Heart right ventricle (tissue), 16 donors: ENCODE measurements at regions not wholly inside any gene's neighbourhood (a gene's known extent, or its start where the extent isn't known, plus 50 kb on each side); places are given as distances from the start of the nearest gene placed in this dataset.

Experiments used
- ATAC-seq, 8 donors: fragments of 200-7000 bp; cut with Tn5 transposase; one replicate each; pipeline ENCODE4 v1.9.1; 2020; ENCODE audit warnings: mild to moderate bottlenecking in 8 of 8, moderate library complexity in 8 of 8, moderate number of reproducible peaks in 1 of 8
- DNase-seq, 2 donors: peaks; one replicate each; pipeline ENCODE4 v3.0.0-alpha.2; 2020
- H3K27ac ChIP-seq, 10 donors: fragments of 200-600 bp; sonication (generic) in 2 of 10; one replicate each; pipeline versions ENCODE4 v1.5.0 to v1.8.0; 2020 to 2022; ENCODE audit warnings: mild to moderate bottlenecking in 3 of 10
- H3K27me3 ChIP-seq, 7 donors: fragments of 200-600 bp; one replicate each; pipeline ENCODE4 v1.8.0; 2021 to 2022; ENCODE audit warnings: mild to moderate bottlenecking in 2 of 7
- H3K36me3 ChIP-seq, 9 donors: fragments of 200-600 bp; sonication (generic) in 1 of 9; one replicate each; pipeline versions ENCODE4 v1.5.0 to v1.8.0; 2020 to 2022; ENCODE audit warnings: mild to moderate bottlenecking in 2 of 9
- H3K4me1 ChIP-seq, 9 donors: fragments of 200-600 bp; sonication (generic) in 1 of 9; one replicate each; pipeline versions ENCODE4 v1.5.0 to v1.8.0; 2020 to 2022; ENCODE audit warnings: mild to moderate bottlenecking in 4 of 9
- H3K4me3 ChIP-seq, 10 donors: fragments of 200-600 bp; sonication (generic) in 2 of 10; one replicate each; pipeline versions ENCODE4 v1.5.0 to v1.8.0; 2020 to 2022; ENCODE audit warnings: mild to moderate bottlenecking in 7 of 10, moderate library complexity in 2 of 10
- H3K9me3 ChIP-seq, 11 donors: fragments of 200-600 bp in 10 of 11; sonication (generic) in 2 of 11; one replicate each; pipeline versions ENCODE4 v1.5.0 to v1.8.0; 2013 to 2022; ENCODE audit warnings: mild to moderate bottlenecking in 2 of 11, control low read depth in 1 of 11, moderate library complexity in 1 of 11
- WGBS, 2 donors: extraction: QIAGEN DNeasy Blood & Tissue Kit; methylation state at CpG; one replicate each; pipeline ENCODE4 v1.1.7; 2013; ENCODE audit warnings: inconsistent platforms in 1 of 2; 5-methylcytosine and 5-hydroxymethylcytosine counted together
- intact Hi-C, 10 donors: fragments of 100-400 bp; cut with DNase I; formaldehyde crosslinking; loops; one replicate each; pipeline versions ENCODE4 v1.11.1 to v1.14.2; 2022
- TF ChIP-seq, protein P1 (sequence below), 9 donors: fragments of 200-600 bp; sonication (generic) in 2 of 9; IDR thresholded peaks; one replicate each; pipeline versions ENCODE4 v1.5.0 to v1.8.0; 2021 to 2022; ENCODE audit warnings: antibody characterized with exemption in 9 of 9, mild to moderate bottlenecking in 5 of 9, moderate library complexity in 1 of 9
- donor health status: Arrhythmogenic right ventricular cardiomyopathy.
- donor health status: ischemic (EF 13 %, LVEDD 7.1; RV severe dilation, severe dysfunction).
- donor health status: healthy with polysubstance abuse.
- donor health status: DM: no; HTN: yes; CAD: no.
- donor health status: DM: no; HTN: no; CAD: no.
- donor health status: ischemic (EF 25% LVEDD 6.9; RV normal size, moderate dysfunction).
- donor health status: ischemic (EF 25% LVEDD 5.7; RV mildly dilated, moderate dysfunction).
- donor health status: healthy.
- donor health status: DM: yes; HTN: yes; CAD: no.
- donor health status: Ischemic cardiomyopathy.
- donor health status: ischemic (EF 35%, LVEDD 5.7; RV mildly dilated, moderate dysfunction).
- donor health status: nonischemic (EF 11% LVEDD 7.7; RV severe dilation, severe dysfunction).
- donor health status: DM: yes; HTN: yes; CAD: no.
- donor health status: PGD.
- donor health status: ischemic (EF 29% LVEDD 5.4; RV normal size, mild dysfunction).
- donor health status: nonischemic (EF 23%, LVEDD 6.1; RV moderate dilation, normal function).

DNA sequence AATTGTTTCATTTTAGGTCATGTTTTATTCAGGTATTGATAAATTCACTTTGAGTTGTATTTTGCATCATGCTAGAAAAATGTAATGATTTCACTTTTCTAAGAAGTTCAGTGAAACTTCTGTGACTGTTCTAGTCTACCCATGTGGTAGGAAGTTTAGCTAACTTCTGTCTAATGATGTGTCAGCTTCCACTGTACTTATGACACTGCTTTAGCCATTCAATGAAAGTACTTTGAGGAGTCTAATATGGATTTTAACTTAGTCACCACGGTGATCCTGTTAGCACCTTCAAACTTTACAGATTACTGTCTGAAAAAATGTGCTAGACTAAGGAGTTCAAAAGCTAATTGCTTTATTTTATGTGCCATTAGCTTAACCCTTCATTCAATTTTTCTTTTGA lies 1510.5 kb upstream of the CDH9 start:
- DNase-seq (no peak), ATAC-seq (no peak)
- intact Hi-C loops: no loop called here
- Histone ChIP-seq H3K27ac (no peak overlapping the region), H3K9me3 (peaks cover 0 to 32% (median 8%) of the 10 kb centered on the region in 11 donors), H3K36me3 (no peaks in the 10 kb centered on the region), H3K4me3 (no peak overlapping the region), H3K4me1 (no peaks in the 10 kb centered on the region), H3K27me3 (no peaks in the 10 kb centered on the region)
- TF ChIP-seq, protein P1, sequence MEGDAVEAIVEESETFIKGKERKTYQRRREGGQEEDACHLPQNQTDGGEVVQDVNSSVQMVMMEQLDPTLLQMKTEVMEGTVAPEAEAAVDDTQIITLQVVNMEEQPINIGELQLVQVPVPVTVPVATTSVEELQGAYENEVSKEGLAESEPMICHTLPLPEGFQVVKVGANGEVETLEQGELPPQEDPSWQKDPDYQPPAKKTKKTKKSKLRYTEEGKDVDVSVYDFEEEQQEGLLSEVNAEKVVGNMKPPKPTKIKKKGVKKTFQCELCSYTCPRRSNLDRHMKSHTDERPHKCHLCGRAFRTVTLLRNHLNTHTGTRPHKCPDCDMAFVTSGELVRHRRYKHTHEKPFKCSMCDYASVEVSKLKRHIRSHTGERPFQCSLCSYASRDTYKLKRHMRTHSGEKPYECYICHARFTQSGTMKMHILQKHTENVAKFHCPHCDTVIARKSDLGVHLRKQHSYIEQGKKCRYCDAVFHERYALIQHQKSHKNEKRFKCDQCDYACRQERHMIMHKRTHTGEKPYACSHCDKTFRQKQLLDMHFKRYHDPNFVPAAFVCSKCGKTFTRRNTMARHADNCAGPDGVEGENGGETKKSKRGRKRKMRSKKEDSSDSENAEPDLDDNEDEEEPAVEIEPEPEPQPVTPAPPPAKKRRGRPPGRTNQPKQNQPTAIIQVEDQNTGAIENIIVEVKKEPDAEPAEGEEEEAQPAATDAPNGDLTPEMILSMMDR (IDR thresholded peaks at IDR 0.05): no peak
- 35 to 60% methylated on average over 1 of the region's 1 CpG for WGBS, 2 donors

DNA sequence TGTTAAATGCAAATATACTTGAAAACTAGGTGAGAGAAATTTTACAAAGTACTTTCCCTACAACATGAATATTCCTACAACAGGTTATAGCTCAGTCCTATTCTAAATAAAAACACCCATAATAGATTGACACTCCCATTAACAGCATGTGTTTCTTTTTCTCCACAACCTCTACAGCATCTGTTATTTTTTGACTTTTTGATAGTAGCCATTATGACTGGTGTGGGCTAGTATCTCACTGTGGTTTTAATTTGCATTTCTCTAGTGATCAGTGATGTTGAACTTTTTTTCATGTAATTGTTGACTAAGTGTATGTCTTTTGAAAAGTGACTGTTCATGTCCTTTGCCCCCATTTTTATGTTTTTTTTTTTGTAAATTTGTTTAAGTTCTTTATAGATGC lies 1506.1 kb upstream of the CDH9 start:
- DNase-seq (no peak), ATAC-seq (no peak)
- intact Hi-C loops: no loop called here
- no peak overlapping the region for H3K4me3 ChIP-seq
- no peaks in the 10 kb centered on the region for H3K27me3 ChIP-seq
- no peaks in the 10 kb centered on the region for H3K4me1 ChIP-seq
- peaks cover 0 to 6% (median 0%) of the 10 kb centered on the region in 11 donors for H3K9me3 ChIP-seq
- TF ChIP-seq, protein P1 (IDR thresholded peaks at IDR 0.05): no peak
- H3K27ac ChIP-seq: no peak overlapping the region
- no peaks in the 10 kb centered on the region for H3K36me3 ChIP-seq

DNA sequence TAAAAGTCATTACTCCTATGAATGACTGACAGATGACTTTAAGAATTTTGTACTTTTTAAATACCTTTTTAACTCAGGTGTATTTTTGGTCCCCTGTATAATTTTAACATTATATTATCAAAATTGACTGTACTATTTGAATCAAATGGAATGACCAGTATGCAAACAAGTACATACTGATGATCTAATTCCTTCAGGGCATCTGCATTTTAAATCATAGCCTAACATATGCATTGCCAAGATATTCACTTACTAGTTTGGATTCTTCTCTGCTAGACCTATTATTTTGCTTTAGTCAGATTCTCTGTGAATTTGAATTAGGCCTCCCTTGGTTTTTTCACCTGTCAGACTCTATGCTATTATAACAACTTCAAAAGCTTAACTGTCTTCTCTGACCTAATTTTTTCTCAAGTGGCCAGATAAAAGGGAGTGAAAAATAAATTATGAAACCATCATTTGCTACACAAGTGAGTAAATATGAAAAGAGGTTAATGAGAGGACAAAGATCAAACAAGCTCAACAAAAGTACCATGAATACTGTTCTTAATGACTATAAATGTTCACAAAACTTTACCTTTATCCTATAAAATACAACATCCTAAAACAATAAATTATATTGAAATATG lies 1505.2 kb upstream of the CDH9 start:
- Histone ChIP-seq H3K27ac (no peak overlapping the region), H3K36me3 (no peaks in the 10 kb centered on the region), H3K9me3 (peaks cover 0 to 9% (median 0%) of the 10 kb centered on the region in 11 donors), H3K4me3 (no peak overlapping the region), H3K4me1 (no peaks in the 10 kb centered on the region), H3K27me3 (no peaks in the 10 kb centered on the region)
- TF ChIP-seq, protein P1 (IDR thresholded peaks at IDR 0.05): no peak
- DNase-seq (no peak), ATAC-seq (no peak)
- intact Hi-C loops: no loop called here

DNA sequence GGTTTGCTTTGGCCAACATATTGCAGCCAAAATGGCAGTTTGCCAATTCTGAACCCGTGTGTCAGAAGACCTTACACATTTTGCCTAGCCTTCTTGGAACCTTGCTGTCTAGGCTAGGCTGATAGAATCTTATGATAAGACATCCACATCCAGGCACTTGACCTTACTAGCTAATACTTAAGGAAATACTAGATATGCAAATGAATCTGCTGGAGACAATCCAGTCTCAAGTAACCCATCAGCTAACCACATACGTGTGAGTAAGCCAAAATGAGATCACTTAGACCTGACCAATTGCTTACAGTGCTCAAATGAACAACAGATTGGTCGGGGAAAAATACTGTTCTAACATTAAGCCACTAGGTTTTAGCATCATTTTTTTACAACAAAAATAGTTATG lies 1504.6 kb upstream of the CDH9 start:
- ATAC-seq: no peak
- H3K4me3 ChIP-seq: no peak overlapping the region
- no peak for DNase-seq
- 42 to 56% methylated on average over 3 of the region's 3 CpGs for WGBS, 2 donors
- no peaks in the 10 kb centered on the region for H3K36me3 ChIP-seq
- peaks cover 0 to 9% (median 0%) of the 10 kb centered on the region in 11 donors for H3K9me3 ChIP-seq
- no peaks in the 10 kb centered on the region for H3K4me1 ChIP-seq
- intact Hi-C loops: no loop called here
- H3K27me3 ChIP-seq: no peaks in the 10 kb centered on the region
- TF ChIP-seq, protein P1 (IDR thresholded peaks at IDR 0.05): no peak
- H3K27ac ChIP-seq: no peak overlapping the region
